GM18868 (cell line): ENCODE measurements at regions not wholly inside any gene's neighbourhood (a gene's known extent, or its start where the extent isn't known, plus 50 kb on each side); places are given as distances from the start of the nearest gene placed in this dataset.
"Not testable (repeated sequence)": the region's sequence is repeated elsewhere in the genome, so short reads cannot be mapped to it uniquely, and the experiment has no call there.

Source experiments
- ATAC-seq: cut with Tn5 transposase; IDR thresholded peaks from one replicate; pipeline ENCODE4 v1.9.1; 2021; ENCODE audit warnings: mild to moderate bottlenecking, moderate library complexity; ENCODE audit not compliant: unreplicated experiment

GRCh38 chr5:57662991-57663390, 180.4 kb upstream of the ACTBL2 start:
- no peak for ATAC-seq

DNA sequence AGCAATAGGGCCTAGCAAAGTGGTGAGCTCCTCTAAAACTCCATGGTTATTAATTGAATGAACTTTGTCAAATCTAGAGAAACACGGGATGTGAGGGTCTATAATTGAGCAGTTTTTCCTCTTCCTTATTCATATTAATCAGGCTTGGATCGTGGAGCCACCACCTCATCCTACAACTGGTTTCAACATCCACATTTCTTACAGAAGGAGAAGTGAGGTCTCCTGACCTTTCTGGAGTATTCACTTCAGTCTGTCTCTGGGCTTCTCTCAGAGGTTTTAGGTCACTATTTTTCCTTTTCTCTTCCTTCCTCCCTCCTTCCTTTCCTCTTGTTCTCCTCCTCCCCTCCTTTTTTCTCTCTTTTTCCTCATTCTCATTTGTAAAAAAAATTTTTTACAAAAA, 177.3 kb upstream of the ACTBL2 start:
- ATAC-seq: no peak

DNA sequence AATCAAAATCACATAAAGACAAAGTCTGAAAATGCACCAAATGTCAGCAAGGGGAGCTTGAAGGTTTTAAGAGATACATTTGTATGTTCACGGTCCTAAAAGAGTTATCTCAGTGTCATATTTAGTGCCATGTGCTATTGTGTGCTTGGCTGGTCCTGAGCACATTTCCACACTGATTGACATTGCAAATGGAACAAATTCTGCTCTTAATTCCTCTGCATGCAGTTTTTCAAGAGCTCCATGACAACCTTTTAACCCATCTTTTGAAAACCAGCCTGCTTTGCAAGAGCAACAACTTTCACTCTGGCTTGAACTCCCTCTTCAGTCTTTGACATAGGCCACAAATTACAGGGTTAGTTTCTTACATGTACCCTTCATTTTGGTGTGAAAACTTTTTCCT, 175.4 kb upstream of the ACTBL2 start:
- ATAC-seq: no peak

DNA sequence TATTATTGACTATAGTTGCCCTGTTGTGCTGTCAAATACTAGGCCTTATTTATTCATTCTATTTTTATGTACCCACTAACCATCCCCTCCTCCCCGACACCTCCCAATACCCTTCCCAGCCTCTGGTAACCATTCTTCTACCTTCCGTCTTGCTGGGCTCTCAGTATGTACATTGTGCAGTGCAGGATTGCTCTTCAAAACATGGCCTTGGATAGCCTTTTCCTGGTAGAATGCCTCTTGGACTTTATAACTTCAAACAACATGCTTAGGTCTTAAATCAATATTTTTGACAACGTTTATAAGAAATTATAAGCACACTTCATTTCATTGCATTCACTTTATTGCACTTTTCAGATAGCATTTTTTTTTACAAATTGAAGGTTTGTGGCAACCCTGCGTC, 172.6 kb upstream of the ACTBL2 start:
- no peak for ATAC-seq

GRCh38 chr5:57653636-57654290, 171.2 kb upstream of the ACTBL2 start:
- no peak for ATAC-seq

GRCh38 chr5:57651127-57651526, 168.5 kb upstream of the ACTBL2 start:
- no peak for ATAC-seq

DNA sequence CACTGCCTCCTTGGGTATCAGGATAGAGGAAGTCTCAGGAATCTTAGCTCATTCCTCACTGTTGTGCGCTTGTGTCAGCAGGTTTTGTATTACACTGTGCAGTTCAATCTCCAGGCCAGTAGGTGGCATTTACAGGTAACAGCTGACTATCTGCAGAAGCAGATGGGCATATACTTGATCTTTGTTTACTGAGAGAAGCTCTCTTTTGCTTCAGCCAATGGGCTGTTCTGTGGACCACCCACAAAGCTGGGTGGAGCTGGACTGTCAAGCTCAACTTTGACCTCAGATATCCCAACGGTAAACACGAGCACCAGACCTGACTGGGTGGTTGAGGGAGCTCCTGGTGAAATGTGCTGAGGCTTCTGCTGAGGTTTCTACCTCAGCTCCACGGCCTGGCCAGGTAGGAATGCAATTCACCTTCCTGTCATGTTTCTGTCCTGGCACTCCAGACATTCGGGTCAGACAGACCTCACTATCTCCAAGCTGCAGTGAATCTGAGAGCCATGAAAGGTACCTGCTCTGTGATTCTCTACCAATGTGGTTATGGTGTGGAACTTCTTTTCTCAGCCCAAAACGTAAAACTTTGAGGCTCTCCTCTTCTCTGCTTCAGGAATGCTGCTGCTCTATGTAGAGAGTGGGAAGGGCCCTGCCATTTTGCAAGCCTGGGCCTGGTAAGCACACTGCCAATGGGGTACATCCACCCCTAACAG, 167.9 kb upstream of the ACTBL2 start:
- peak; percentile 99 for ATAC-seq

- ATAC-seq: no peak
Measured at GRCh38 chr5:57642698-57643097, 160.1 kb upstream of the ACTBL2 start.

DNA sequence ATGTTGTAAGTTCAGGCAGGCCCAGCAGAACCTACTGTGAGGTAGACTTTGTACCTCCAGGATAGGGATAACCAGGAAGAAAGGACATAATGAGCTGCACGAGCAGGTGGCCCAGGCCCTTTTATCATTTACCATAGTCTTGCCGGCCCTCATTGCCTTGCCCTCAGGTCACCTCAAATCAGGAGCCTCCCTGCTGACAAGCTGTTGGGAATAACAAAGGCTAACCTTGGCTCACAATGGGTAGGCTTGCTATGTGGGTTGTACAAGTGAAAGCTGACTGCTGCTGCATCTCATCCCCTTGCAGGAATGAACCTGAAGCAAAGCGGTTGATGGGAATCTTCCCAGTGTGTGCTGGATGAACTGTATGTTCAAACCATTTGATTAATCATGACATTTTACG, 159.5 kb upstream of the ACTBL2 start:
- ATAC-seq: no peak

DNA sequence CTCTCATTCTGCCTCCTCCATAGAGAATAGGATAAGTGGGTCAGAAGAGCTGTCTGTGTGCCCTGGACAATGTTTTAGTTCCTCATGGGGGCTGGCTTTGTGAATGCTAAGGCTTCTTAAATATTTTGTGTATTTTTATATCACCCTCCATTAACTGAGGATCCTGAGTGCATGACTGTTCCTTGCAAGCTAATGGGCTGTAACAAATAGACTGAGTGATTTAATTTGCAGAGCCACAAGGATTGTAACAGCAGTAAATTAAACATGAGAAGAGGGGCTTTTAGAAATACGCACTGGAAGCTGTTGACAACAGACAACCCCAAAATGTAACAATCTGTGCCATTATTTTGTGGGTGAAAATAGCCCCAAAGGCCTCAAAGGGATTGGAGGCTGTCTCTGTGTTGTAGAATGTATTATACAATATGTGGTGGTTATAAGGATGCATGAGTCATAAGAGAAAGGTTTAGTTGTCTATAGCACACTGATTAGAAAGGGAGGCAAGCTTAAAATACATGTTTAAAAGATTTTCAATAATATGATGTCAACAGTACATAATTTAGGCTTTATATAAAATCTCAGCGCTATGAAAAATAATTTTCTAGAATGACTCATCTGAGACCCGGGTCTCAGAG, 152.7 kb upstream of the ACTBL2 start:
- no peak for ATAC-seq

GRCh38 chr5:57632937-57633336, 150.3 kb upstream of the ACTBL2 start:
- ATAC-seq: no peak

DNA sequence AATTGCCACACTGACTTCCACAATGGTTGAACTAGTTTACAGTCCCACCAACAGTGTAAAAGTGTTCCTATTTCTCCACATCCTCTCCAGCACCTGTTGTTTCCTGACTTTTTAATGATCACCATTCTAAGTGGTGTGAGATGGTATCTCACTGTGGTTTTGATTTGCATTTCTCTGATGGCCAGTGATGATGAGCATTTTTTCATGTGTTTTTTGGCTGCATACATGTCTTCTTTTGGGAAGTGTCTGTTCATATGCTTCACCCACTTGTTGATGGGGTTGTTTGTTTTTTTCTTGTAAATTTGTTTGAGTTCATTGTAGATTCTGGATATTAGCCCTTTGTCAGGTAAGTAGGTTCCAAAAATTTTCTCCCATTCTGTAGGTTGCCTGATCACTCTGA, 148.5 kb upstream of the ACTBL2 start:
- not testable (repeated sequence) for ATAC-seq

GRCh38 chr5:57627661-57628060, 145.1 kb upstream of the ACTBL2 start:
- ATAC-seq: no peak

- no peak for ATAC-seq
Measured at GRCh38 chr5:57626703-57627102, 144.1 kb upstream of the ACTBL2 start.

DNA sequence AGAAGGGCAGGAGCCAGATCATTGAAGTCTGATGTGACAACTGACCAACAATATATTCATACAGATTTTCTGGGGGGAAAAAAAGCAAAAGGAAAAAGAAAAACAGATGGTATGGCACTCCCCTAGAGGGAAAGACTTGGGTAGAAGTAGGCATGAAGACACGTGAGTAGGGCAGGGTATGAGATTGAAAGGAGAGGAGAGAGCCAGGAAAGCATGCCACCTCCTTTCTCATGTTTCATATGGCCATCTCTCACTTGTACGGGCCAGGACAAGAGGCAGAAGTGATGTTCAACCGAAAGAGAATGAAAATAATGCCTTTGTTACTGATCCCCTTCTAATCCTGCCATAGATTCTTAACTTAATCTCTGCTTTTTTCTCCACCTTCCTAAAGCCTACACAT, 139.0 kb upstream of the ACTBL2 start:
- ATAC-seq: no peak

- no peak for ATAC-seq
Measured at GRCh38 chr5:57618767-57619381, 136.3 kb upstream of the ACTBL2 start.

DNA sequence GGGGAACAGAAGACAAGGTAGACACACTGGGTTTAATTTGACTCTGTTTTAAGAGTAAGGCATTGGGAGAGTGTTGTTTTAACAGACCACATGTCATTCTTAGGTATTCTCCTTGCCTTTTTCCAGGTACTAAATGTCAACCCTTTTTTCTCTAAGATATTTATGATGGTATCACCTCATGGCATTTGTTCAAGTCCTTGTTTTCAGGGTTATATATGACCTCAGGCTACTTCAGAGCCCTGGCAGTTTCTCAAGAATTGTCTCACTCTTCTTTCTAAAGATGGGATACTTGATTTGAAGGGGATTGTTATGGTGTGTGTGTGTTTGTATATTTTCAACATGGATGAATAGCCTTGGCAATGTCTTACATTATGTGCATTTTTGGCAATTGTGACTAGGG, 131.1 kb upstream of the ACTBL2 start:
- no peak for ATAC-seq

- ATAC-seq: no peak
Measured at GRCh38 chr5:57611177-57611576, 128.6 kb upstream of the ACTBL2 start.

- no peak for ATAC-seq
Measured at GRCh38 chr5:57608542-57608941, 125.9 kb upstream of the ACTBL2 start.

DNA sequence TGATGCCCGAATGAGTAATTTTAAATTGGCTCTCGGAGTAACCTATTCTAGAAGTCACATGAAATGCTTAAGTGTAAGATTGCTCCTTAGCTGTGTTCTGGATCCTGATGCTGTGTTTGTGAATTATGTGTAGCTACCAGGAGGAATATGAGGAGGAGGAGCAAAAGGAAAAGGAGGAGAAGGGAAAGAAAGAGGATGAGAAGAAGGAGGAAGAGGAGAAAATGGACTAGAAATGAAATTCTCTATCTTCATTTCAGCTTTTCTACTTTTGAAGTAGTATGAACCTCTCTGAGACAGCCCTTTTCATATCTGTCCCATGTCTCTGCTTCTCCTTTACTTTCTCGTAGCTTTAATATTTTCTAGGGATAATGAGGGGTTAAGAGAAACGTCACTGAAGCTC, 119.4 kb upstream of the ACTBL2 start:
- ATAC-seq: no peak

- peak; percentile 51 for ATAC-seq
Measured at GRCh38 chr5:57600321-57600720, 117.7 kb upstream of the ACTBL2 start.

DNA sequence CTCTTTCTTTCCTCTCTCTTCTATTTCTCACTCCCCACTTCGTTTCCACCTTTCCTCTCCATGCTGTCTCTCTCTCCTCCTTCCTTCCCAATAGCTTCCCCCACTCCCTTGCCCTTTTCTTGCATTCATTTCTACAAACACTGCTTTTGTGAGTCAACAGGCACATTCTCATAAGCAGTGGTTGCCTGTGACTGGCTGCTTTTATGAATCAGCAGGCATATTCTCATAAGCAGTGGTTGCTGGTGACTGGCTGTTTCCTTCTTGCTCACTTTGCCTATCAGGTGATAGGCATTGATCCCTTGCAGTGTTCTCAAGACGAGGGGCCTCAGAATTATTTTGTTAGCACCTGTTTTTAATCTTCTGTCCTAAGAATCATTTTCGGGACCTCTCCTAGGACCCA, 116.1 kb upstream of the ACTBL2 start:
- peak; percentile 52 for ATAC-seq
